ENCODE measurements at regions not wholly inside any gene's neighbourhood (a gene's known extent, or its start where the extent isn't known, plus 50 kb on each side); places are given as distances from the start of the nearest gene placed in this dataset.

DNA sequence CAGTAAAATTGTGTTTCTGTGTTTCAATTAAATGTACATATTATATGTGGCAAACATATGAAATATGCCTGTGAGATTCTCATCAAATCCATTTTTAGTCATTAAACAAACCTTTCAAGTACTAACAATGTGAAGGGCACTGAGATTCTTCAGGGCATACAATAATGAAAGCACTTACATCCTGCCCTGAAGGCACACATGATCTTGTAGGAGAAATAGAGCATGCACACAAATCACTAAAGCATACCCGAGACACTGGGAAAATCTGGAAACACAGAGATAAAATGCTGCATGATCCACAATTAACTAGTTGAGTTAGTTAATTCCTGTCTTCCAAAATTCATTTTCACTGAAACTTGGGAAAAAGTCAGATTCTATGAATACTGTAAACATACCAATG lies 810.5 kb upstream of the NECTIN3 start:
- H3K4me3 ChIP-seq (ENCODE audit: low read depth, low read length), result no peak overlapping the region
- TF ChIP-seq, protein P1, sequence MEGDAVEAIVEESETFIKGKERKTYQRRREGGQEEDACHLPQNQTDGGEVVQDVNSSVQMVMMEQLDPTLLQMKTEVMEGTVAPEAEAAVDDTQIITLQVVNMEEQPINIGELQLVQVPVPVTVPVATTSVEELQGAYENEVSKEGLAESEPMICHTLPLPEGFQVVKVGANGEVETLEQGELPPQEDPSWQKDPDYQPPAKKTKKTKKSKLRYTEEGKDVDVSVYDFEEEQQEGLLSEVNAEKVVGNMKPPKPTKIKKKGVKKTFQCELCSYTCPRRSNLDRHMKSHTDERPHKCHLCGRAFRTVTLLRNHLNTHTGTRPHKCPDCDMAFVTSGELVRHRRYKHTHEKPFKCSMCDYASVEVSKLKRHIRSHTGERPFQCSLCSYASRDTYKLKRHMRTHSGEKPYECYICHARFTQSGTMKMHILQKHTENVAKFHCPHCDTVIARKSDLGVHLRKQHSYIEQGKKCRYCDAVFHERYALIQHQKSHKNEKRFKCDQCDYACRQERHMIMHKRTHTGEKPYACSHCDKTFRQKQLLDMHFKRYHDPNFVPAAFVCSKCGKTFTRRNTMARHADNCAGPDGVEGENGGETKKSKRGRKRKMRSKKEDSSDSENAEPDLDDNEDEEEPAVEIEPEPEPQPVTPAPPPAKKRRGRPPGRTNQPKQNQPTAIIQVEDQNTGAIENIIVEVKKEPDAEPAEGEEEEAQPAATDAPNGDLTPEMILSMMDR (conservative IDR thresholded peaks at IDR 0.05; ENCODE audit: low read depth, low read length), result no peak
- DNase-seq (ENCODE audit: low read depth), result no peak

DNA sequence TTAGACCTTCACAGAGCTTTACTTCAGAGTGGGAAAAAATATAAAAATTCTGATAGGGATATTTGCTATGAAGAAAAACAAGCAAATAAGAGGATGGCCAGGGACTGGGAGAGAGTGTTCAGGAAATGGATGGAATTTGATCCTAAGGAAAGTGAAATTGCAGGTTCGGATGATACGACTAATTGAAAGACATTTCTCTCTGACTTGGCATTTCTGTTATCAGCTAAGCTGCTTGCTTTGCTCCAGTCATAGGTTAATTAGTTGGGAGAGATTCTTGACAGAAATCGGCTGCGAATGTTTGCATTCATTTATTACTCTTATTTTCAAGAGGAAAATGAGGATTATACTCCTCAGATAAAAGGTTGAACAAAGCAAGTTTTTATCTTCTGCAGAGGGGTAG lies 808.7 kb upstream of the NECTIN3 start:
- TF ChIP-seq, protein P1 (conservative IDR thresholded peaks at IDR 0.05; ENCODE audit: low read depth, low read length), result no peak
- DNase-seq (ENCODE audit: low read depth), result no peak
- H3K4me3 ChIP-seq (ENCODE audit: low read depth, low read length), result no peak overlapping the region

DNA sequence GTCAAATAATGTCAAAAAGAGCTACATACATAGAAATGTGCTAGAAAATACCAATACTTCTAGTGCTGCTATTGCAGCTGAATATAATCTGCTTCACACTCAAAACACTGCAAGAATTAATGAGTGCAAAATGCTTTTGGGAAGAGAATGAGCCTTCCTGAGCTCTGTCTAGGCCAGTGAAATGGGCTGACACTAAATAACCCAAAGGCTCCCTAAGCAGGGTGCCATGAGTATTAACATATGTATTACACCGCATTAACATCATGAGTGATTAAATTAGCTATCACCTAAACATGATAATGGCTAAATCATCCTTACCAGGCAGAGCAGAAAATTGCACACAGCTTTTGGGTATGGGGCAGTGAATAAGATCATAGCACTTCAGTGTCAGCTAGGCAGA lies 806.3 kb upstream of the NECTIN3 start:
- TF ChIP-seq, protein P1 (conservative IDR thresholded peaks at IDR 0.05; ENCODE audit: low read depth, low read length), result no peak
- DNase-seq (ENCODE audit: low read depth), result no peak
- H3K4me3 ChIP-seq (ENCODE audit: low read depth, low read length), result no peak overlapping the region

DNA sequence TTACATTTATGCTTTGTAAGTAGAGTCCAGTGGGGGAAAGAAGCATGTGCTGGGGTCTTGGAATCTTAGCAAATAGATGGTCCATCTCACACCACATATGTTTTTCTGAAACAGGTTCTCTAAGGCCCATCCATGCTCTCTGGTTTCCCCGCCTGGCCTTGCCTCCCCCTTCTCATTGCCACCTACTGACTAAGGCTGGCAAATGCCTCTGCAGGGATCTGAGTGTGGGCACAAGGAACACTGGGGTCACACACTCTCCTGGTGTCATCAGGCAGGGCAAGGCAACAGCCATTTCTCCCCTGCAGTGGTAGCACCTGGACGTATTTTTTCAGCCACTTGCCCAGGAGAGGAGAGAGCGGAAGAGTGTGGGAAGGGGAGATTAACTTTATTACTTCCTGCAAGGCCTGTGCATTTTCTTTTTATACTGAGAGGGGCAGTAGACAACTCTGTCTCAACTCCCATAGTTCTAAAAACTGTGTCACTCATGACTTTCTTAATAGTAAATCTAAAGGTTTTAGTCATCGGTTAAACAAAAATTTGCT lies 804.2 kb upstream of the NECTIN3 start:
- no peak for DNase-seq (ENCODE audit: low read depth)
- H3K4me3 ChIP-seq (ENCODE audit: low read depth, low read length), result no peak overlapping the region
- TF ChIP-seq, protein P1 (conservative IDR thresholded peaks at IDR 0.05; ENCODE audit: low read depth, low read length), result no peak

DNA sequence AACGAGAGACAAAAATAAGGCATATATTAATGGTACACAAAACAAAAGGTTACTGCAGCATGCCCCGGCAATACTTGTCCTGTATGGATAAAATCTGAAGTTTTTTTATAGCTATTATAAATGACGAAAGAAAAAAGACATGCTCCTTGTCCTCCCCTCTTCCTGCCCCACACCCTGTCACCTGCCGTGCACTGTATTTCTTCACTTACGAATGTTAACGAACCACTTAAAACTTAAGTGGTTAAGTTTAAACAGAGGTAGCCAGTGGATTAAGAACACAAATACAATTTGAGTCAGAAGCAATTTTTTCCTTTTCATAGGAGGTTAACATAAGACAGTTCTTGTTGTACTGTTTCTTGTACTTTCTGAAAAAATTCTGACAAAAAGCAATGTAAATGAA lies 799.1 kb upstream of the NECTIN3 start:
- TF ChIP-seq, protein P1 (conservative IDR thresholded peaks at IDR 0.05; ENCODE audit: low read depth, low read length), result no peak
- no peak for DNase-seq (ENCODE audit: low read depth)
- no peak overlapping the region for H3K4me3 ChIP-seq (ENCODE audit: low read depth, low read length)

DNA sequence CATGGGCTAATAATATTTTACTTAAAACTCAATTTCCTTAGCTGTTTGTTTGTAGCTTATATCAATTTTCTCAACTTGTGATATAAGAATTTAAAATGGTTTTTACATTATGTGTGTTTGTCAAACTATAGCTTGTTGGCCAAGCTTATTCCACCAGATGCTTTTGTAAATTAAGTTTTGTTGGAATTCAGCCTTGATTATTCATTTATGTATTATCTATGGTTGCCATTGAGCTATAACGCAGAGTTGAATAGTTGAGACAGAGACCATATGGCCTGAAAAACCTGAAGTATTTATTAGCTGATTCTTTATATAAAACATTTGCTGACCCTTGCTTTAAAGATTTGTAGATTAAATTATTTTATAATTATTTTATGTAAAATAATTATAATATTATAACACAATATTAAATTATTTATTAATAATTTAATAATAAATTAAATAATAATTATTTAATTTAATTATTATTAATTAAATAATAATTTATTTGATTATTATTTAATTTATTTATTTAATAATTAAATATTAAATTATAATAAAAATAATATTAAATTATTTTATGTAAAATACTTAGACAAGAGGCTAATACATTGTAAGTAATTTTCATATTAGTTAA lies 779.6 kb upstream of the NECTIN3 start:
- no peak for DNase-seq (ENCODE audit: low read depth)

More for the DNA sequence above, 779.6 kb upstream of the NECTIN3 start:
- no peak overlapping the region for H3K4me3 ChIP-seq (ENCODE audit: low read depth, low read length)
- TF ChIP-seq, protein P1 (conservative IDR thresholded peaks at IDR 0.05; ENCODE audit: low read depth, low read length), result no peak

Measured in epithelial cell of proximal tubule (primary cell).